Kidney epithelial cell (primary cell): ENCODE measurements at regions not wholly inside any gene's neighbourhood (a gene's known extent, or its start where the extent isn't known, plus 50 kb on each side); places are given as distances from the start of the nearest gene placed in this dataset.

Source experiments
- DNase-seq: peaks from one replicate; pipeline ENCODE4 v3.0.0-alpha.2; 2010; ENCODE audit warnings: low read depth
- H3K27me3 ChIP-seq: 2 replicates; pipeline ENCODE4 v1.6.0; 2011; ENCODE audit warnings: low read length; ENCODE audit not compliant: control insufficient read depth, insufficient read depth
- H3K36me3 ChIP-seq: 2 replicates; pipeline ENCODE4 v1.5.1; 2011; ENCODE audit warnings: low read length; ENCODE audit not compliant: control insufficient read depth, insufficient read depth
- H3K4me3 ChIP-seq: 2 replicates; pipeline ENCODE4 v1.5.1; 2011; ENCODE audit warnings: low read depth, mild to moderate bottlenecking, control low read depth, low read length
- TF ChIP-seq, protein P1 (sequence below): IDR thresholded peaks from 2 replicates; pipeline ENCODE4 v1.5.1; 2011; ENCODE audit warnings: mild to moderate bottlenecking, moderate library complexity, low read length, control low read depth, inconsistent platforms; ENCODE audit not compliant: insufficient read depth, poor library complexity, severe bottlenecking

DNA sequence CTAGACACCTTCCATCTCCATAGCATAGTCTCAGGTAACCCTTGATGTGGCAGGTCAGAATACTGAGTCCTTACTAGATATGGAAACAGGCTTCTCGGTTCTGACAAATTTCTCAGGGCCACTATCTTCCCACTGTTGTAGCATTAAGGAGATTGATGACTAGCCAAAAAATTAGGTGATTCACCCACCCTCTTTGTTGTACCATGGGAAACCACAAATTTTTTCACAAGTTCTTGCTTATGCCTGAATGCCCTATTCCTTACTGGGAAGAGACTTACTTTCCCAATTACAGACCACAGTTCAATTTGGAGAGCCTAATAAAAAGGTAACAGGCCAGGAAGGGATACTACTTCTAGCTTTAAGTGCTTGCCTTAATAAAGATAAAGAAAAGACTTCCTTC is 948.8 kb downstream of the GRM8 start:
- no peak for DNase-seq
- no peak overlapping the region for H3K4me3 ChIP-seq
- TF ChIP-seq, protein P1, sequence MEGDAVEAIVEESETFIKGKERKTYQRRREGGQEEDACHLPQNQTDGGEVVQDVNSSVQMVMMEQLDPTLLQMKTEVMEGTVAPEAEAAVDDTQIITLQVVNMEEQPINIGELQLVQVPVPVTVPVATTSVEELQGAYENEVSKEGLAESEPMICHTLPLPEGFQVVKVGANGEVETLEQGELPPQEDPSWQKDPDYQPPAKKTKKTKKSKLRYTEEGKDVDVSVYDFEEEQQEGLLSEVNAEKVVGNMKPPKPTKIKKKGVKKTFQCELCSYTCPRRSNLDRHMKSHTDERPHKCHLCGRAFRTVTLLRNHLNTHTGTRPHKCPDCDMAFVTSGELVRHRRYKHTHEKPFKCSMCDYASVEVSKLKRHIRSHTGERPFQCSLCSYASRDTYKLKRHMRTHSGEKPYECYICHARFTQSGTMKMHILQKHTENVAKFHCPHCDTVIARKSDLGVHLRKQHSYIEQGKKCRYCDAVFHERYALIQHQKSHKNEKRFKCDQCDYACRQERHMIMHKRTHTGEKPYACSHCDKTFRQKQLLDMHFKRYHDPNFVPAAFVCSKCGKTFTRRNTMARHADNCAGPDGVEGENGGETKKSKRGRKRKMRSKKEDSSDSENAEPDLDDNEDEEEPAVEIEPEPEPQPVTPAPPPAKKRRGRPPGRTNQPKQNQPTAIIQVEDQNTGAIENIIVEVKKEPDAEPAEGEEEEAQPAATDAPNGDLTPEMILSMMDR: no peak

DNA sequence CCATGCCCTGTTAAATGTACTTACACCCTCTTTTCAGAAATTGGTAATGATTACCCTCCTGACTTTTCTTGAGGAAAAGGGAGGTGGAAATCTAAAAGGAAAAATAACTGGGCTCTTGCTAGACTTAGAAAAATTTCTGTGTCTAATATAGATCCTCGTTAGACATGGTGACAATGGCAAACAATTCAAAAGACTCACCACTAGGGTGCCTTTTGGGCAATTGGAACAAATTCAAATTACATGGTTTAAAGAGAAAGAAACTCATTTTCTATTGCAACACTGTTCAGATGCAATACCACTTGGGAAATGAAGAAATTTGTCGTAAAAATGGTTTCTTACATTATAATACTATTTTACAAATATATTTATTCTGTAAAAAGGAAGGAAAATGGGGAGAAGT is 950.1 kb downstream of the GRM8 start:
- TF ChIP-seq, protein P1: no peak
- no peak for DNase-seq
- no peaks in the 10 kb centered on the region for H3K27me3 ChIP-seq
- no peak overlapping the region for H3K4me3 ChIP-seq
- no peaks in the 10 kb centered on the region for H3K36me3 ChIP-seq

More for the DNA sequence above, 948.8 kb downstream of the GRM8 start:
- no peaks in the 10 kb centered on the region for H3K27me3 ChIP-seq
- H3K36me3 ChIP-seq: no peaks in the 10 kb centered on the region

DNA sequence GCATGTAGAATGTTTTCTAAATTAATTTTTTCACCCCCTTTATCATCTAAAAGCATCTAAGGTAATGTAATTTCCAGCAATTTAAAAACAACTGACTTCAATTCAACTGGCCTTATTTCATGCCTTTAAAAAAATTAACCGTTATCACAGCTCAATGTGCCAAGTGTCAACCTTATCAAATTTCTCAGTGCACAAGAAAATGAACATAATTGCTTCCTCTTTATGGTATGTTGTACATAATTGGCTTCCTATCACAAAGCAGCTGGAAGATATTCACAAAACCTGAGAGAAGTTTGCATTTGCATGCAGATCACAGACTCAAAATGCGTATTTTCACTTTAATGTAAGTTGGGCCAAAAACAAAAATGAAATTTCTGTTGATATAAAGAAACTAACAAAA is 966.4 kb downstream of the GRM8 start:
- H3K36me3 ChIP-seq: no peaks in the 10 kb centered on the region
- no peak for DNase-seq
- TF ChIP-seq, protein P1: no peak

DNA sequence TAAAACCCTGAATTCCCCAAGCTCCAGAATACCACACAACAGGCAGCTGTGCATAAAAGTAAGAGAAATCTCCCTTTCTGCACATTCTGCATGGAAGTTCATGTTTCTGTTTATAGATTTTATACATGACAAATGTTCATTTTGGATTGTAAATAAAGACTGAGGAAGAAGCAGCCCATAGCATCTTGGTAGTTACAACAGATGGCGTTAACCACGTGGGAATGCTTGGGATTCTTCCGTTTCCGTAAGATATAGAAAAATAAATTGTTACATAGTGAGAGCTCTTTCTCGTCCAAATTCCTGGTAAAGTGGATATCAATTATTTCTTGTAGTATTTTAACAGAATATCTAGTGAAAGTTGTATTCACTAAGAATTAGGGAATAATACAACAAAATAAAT is 1016.5 kb downstream of the GRM8 start:
- TF ChIP-seq, protein P1: no peak
- no peak for DNase-seq
- Histone ChIP-seq H3K27me3 (no peaks in the 10 kb centered on the region), H3K36me3 (no peaks in the 10 kb centered on the region), H3K4me3 (no peak overlapping the region)

More for the DNA sequence above, 966.4 kb downstream of the GRM8 start:
- Histone ChIP-seq H3K4me3 (no peak overlapping the region), H3K27me3 (no peaks in the 10 kb centered on the region)

DNA sequence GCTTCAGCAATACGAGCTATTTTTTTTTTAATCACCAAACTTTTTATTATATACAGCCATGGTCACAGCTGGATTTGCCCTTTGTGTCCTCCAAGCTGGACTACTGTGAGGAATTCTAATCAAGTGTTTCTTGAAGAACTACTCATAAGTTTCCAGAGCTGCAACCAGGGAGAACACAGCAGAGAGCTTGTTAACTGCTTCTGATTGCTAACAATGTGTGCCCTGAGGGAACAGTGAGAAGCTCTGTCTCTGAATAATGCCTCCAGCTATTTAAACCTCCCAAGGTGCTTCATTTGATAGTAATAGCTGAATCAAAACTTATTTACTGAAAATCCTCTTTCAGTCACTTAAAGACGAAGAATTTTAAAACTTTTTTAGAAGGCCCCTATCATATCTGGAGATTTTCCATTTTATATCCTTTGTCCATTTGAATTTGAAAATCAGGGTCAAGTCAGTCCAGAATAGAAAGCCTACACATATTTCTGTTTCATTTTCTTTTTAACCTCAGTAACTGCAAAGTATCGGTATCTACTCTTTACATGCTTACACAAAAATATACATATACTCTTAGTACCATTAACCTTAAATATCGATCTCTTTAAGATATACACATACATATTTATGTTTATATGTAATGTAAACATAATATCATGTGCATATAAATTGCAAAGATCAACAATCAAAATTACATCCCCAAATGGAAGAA is 1024.2 kb downstream of the GRM8 start:
- TF ChIP-seq, protein P1: no peak
- Histone ChIP-seq H3K36me3 (no peaks in the 10 kb centered on the region), H3K4me3 (no peak overlapping the region), H3K27me3 (no peaks in the 10 kb centered on the region)
- DNase-seq: no peak

DNA sequence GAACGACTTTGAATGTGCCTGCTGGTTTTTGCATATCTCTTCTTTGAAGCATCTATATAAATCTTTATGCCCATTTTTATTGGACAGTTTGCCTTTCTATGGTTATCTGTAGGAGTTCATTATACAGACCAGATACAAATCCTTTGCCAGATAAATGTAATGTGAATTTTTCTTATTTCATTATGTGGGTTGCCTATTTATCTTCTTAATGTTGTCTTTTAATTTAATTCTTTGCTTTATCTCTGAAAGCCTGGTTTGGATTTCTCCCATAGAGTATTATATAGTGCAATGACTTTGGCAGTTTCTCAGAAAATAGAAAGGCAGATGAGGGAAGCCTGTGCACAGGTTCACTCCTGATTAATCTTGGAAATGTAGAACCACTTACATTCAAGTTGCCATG is 1025.1 kb downstream of the GRM8 start:
- DNase-seq: no peak
- Histone ChIP-seq H3K27me3 (no peaks in the 10 kb centered on the region), H3K36me3 (no peaks in the 10 kb centered on the region), H3K4me3 (no peak overlapping the region)
- TF ChIP-seq, protein P1: no peak
